MCF 10A (cell line): ENCODE measurements at regions not wholly inside any gene's neighbourhood (a gene's known extent, or its start where the extent isn't known, plus 50 kb on each side); places are given as distances from the start of the nearest gene placed in this dataset.
A peak's percentile ranks its signal among the peaks of the same experiment; 100 is the strongest.
"Not testable (repeated sequence)": the region's sequence is repeated elsewhere in the genome, so short reads cannot be mapped to it uniquely, and the experiment has no call there.

Experiments
- BruUV-seq: library from RNA; stranded (reverse); fragments of 400-500 nt; replicated peaks from 2 replicates; lab custom pipeline; 2021; lab: Mats Ljungman, UMichigan
- CTCF ChIA-PET: fragments of 300-600 bp; sonication (Branson Sonifier 250); formaldehyde crosslinking; extraction: SDS; loops from one replicate; lab custom pipeline; 2021; ENCODE audit warnings: antibody characterized with exemption, inconsistent platforms; lab: Yijun Ruan, JAX
- POLR2A ChIA-PET: fragments of 300-600, 350-650 bp; sonication (Branson Sonifier 250); formaldehyde crosslinking; extraction: SDS; loops from one replicate; lab custom pipeline; 2020; ENCODE audit warnings: antibody characterized with exemption, inconsistent platforms; lab: Yijun Ruan, JAX
- DNase-seq: peaks from one replicate; pipeline ENCODE4 v3.0.0-alpha.2; 2018; ENCODE audit not compliant: unreplicated experiment
- H3K27ac Mint-ChIP-seq: one replicate; pipeline ENCODE4 v1.8.0; 2022; ENCODE audit warnings: mild to moderate bottlenecking, low read depth, mixed read lengths; ENCODE audit not compliant: unreplicated experiment
- H3K27me3 Mint-ChIP-seq: one replicate; pipeline ENCODE4 v1.8.0; 2022; ENCODE audit warnings: mixed read lengths; ENCODE audit not compliant: insufficient read depth, unreplicated experiment
- H3K36me3 Mint-ChIP-seq: one replicate; pipeline ENCODE4 v1.8.0; 2022; ENCODE audit warnings: mild to moderate bottlenecking, moderate library complexity, mixed read lengths; ENCODE audit not compliant: insufficient read depth, unreplicated experiment
- H3K4me1 Mint-ChIP-seq: one replicate; pipeline ENCODE4 v1.8.0; 2022; ENCODE audit warnings: mixed read lengths; ENCODE audit not compliant: insufficient read depth, unreplicated experiment
- H3K4me3 Mint-ChIP-seq: one replicate; pipeline ENCODE4 v1.8.0; 2022; ENCODE audit warnings: mild to moderate bottlenecking, moderate library complexity, mixed read lengths; ENCODE audit not compliant: unreplicated experiment
- H3K9me3 Mint-ChIP-seq: one replicate; pipeline ENCODE4 v1.8.0; 2022; ENCODE audit warnings: mixed read lengths; ENCODE audit not compliant: unreplicated experiment
- CTCF ChIP-seq: fragments of 200-600 bp; IDR thresholded peaks from one replicate; pipeline ENCODE4 v1.8.0; 2022; ENCODE audit warnings: antibody characterized with exemption, mild to moderate bottlenecking; ENCODE audit not compliant: unreplicated experiment
- intact Hi-C: fragments of 100-400 bp; cut with micrococcal nuclease; formaldehyde crosslinking; loops from 2 replicates; pipeline ENCODE4 v1.14.1; 2022

- Mint-ChIP-seq H3K9me3 (no peaks in the 10 kb centered on the region), H3K27ac (no peak overlapping the region), H3K4me3 (no peak overlapping the region), H3K4me1 (peaks cover 14% of the 10 kb centered on the region), H3K27me3 (no peaks in the 10 kb centered on the region), H3K36me3 (no peaks in the 10 kb centered on the region)
- no peak for DNase-seq
- CTCF ChIA-PET = no interaction called here
- POLR2A ChIA-PET = no interaction called here
- intact Hi-C loops = no loop called here
- BruUV-seq = no TSS peak
- TF ChIP-seq CTCF = no peak
Measured at GRCh38 chr9:88259001-88259400, 120.7 kb upstream of the SPATA31C2 start.

GRCh38 chr9:88258601-88259000 is 120.3 kb upstream of the SPATA31C2 start:
- no peaks in the 10 kb centered on the region for H3K36me3 Mint-ChIP-seq
- POLR2A ChIA-PET = no interaction called here
- intact Hi-C loops = no loop called here

GRCh38 chr9:88258024-88258423 is 119.7 kb upstream of the SPATA31C2 start:
- intact Hi-C loops = no loop called here
- H3K27me3 Mint-ChIP-seq = no peaks in the 10 kb centered on the region
- no peak for TF ChIP-seq CTCF
- POLR2A ChIA-PET = no interaction called here
- H3K27ac Mint-ChIP-seq = no peak overlapping the region
- no TSS peak for BruUV-seq
- peak; percentile 35 for DNase-seq
- H3K9me3 Mint-ChIP-seq = no peaks in the 10 kb centered on the region
- no peak overlapping the region for H3K4me3 Mint-ChIP-seq
- CTCF ChIA-PET = interaction anchor here (0.7 kb wide), 1 partner anchor 142 kb away, joined by 4 read pairs; no protein-coding TSS in a partner anchor
- no peaks in the 10 kb centered on the region for H3K36me3 Mint-ChIP-seq
- H3K4me1 Mint-ChIP-seq = peaks cover 14% of the 10 kb centered on the region

More at GRCh38 chr9:88258601-88259000, 120.3 kb upstream of the SPATA31C2 start:
- no peak overlapping the region for H3K4me3 Mint-ChIP-seq
- CTCF ChIA-PET = no interaction called here
- peak; percentile 57 for DNase-seq
- no peak for TF ChIP-seq CTCF
- H3K27ac Mint-ChIP-seq = no peak overlapping the region
- no peaks in the 10 kb centered on the region for H3K9me3 Mint-ChIP-seq
- no TSS peak for BruUV-seq
- H3K4me1 Mint-ChIP-seq = peaks cover 14% of the 10 kb centered on the region
- no peaks in the 10 kb centered on the region for H3K27me3 Mint-ChIP-seq

- Mint-ChIP-seq H3K27me3 (no peaks in the 10 kb centered on the region), H3K27ac (no peak overlapping the region), H3K9me3 (peaks cover 3% of the 10 kb centered on the region), H3K36me3 (no peaks in the 10 kb centered on the region), H3K4me3 (no peak overlapping the region), H3K4me1 (peaks cover 14% of the 10 kb centered on the region)
- POLR2A ChIA-PET = interaction anchor here (0.6 to 0.9 kb wide), 2 partner anchors 12 to 1054 kb away, joined by 3 to 4 read pairs; no protein-coding TSS in a partner anchor
- intact Hi-C loops = no loop called here
- no TSS peak for BruUV-seq
- TF ChIP-seq CTCF = no peak
- CTCF ChIA-PET = interaction anchor here (0.6 to 0.7 kb wide), 2 partner anchors 57 to 334 kb away, joined by 3 to 5 read pairs; no protein-coding TSS in a partner anchor
- no peak for DNase-seq
Measured at GRCh38 chr9:88256216-88256615, 117.9 kb upstream of the SPATA31C2 start.

- H3K27ac Mint-ChIP-seq, H3K27me3 Mint-ChIP-seq, H3K36me3 Mint-ChIP-seq, BruUV-seq, intact Hi-C loops, H3K9me3 Mint-ChIP-seq, H3K4me3 Mint-ChIP-seq: not testable (repeated sequence)
- DNase-seq = peak; percentile 67
- POLR2A ChIA-PET = interaction anchor here (0.6 kb wide), 1 partner anchor 1054 kb away, joined by 3 read pairs; no protein-coding TSS in a partner anchor
- CTCF ChIA-PET = interaction anchor here (0.6 kb wide), 1 partner anchor 335 kb away, joined by 3 read pairs; no protein-coding TSS in a partner anchor
- peaks cover 14% of the 10 kb centered on the region for H3K4me1 Mint-ChIP-seq
Measured at GRCh38 chr9:88255806-88256205, 117.5 kb upstream of the SPATA31C2 start.
